OCI-LY3 (cell line): ENCODE measurements at regions not wholly inside any gene's neighbourhood (a gene's known extent, or its start where the extent isn't known, plus 50 kb on each side); places are given as distances from the start of the nearest gene placed in this dataset.

Experiments
- H2AFZ ChIP-seq: fragments of 200-600, 300-600 bp; shearing (Covaris generic); 2 replicates; pipeline ENCODE4 v1.6.0; 2014; ENCODE audit warnings: antibody characterized with exemption, low read depth, low read length
- H3K27ac ChIP-seq: fragments of 200-600, 300-600 bp; sonication (generic); 2 replicates; pipeline ENCODE4 v1.5.1; 2014; ENCODE audit warnings: mild to moderate bottlenecking, low read length, moderate library complexity, mixed read lengths
- H3K27me3 ChIP-seq: fragments of 200-600, 300-600 bp; sonication (generic); 2 replicates; pipeline ENCODE4 v1.6.1; 2014; ENCODE audit warnings: low read depth, low read length, mixed read lengths
- H3K36me3 ChIP-seq: fragments of 200-600, 300-600 bp; sonication (generic); replicated peaks from 2 replicates; pipeline ENCODE3; 2014; ENCODE audit warnings: low read depth, low read length, mixed read lengths
- H3K4me1 ChIP-seq: fragments of 300-600, 200-600 bp; sonication (generic); 2 replicates; pipeline ENCODE4 v1.6.1; 2014; ENCODE audit warnings: low read length, mixed read lengths
- H3K4me2 ChIP-seq: fragments of 200-600, 300-600 bp; sonication (generic); 2 replicates; pipeline ENCODE4 v1.6.1; 2014; ENCODE audit warnings: low read length, mixed read lengths
- H3K4me3 ChIP-seq: fragments of 300-600, 200-600 bp; sonication (generic); 2 replicates; pipeline ENCODE4 v1.5.1; 2014; ENCODE audit warnings: antibody characterized with exemption, mild to moderate bottlenecking, low read length, moderate library complexity
- H3K79me2 ChIP-seq: fragments of 300-600, 200-600 bp; shearing (Covaris generic); 2 replicates; pipeline ENCODE4 v1.6.1; 2014; ENCODE audit warnings: mild to moderate bottlenecking, low read length, mixed read lengths
- H3K9ac ChIP-seq: fragments of 300-600, 200-600 bp; shearing (Covaris generic); 2 replicates; pipeline ENCODE4 v1.6.0; 2014; ENCODE audit warnings: mild to moderate bottlenecking, low read length, moderate library complexity
- H3K9me3 ChIP-seq: fragments of 200-600, 300-600 bp; shearing (Covaris generic); 2 replicates; pipeline ENCODE4 v1.6.1; 2014; ENCODE audit warnings: low read length, mixed read lengths; ENCODE audit not compliant: insufficient read depth
- H4K20me1 ChIP-seq: fragments of 200-600, 300-600 bp; sonication (generic); 2 replicates; pipeline ENCODE4 v1.6.1; 2016; ENCODE audit warnings: low read length, mixed read lengths; ENCODE audit not compliant: insufficient read depth
- EZH2phosphoT487 ChIP-seq: fragments of 200-600 bp; shearing (Covaris generic); IDR thresholded peaks from 2 replicates; pipeline ENCODE4 v1.6.1; 2018; ENCODE audit warnings: antibody characterized with exemption, mixed run types, low read depth
- TF ChIP-seq, protein P1 (sequence below): fragments of 200-600, 300-600 bp; sonication (generic); IDR thresholded peaks from 2 replicates; pipeline ENCODE4 v1.5.1; 2014; ENCODE audit warnings: antibody characterized with exemption, low read length, low read depth

DNA sequence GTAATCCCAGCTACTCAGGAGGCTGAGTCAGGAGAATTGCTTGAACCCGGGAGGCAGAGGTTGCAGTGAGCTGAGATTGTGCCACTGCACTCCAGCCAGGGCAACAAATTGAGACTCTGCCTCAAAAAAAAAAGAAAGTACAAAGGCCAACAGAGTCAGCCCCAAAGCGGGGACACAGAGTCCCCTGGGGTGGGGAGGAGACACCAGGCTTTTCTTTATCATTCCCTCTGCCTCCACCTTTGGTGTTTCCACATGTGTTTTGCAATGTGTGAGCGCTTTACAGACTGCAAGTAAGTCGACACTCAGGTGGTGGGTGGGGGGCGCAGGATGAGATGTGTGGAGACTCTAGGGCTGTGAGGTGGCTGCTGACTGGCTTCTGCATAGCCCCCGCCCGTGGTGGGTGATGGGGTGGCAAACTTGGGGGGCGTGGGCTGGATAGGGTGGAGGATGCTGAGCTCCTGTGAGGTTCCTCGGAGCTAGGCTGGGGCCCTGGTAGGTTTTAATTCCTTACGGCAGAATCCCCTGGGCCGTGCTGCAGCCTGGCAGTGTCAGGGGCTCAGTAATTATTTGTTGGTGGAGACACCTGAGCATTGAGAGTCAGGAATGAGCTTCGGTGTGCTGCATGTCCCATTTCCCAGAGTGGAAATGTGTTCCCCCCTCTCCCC, 177.2 kb downstream of the CTTN start:
- Histone ChIP-seq H3K9ac (no peak overlapping the region), H3K9me3 (no peaks in the 10 kb centered on the region), H2AFZ (no peak overlapping the region), H3K36me3 (no peaks in the 10 kb centered on the region), H4K20me1 (no peaks in the 10 kb centered on the region; the same call in 1 of the 2 replicates), H3K27me3 (peaks cover 4% of the 10 kb centered on the region; the same call in 1 of the 2 replicates), H3K4me3 (no peak overlapping the region), H3K4me1 (no peaks in the 10 kb centered on the region), H3K4me2 (no peak overlapping the region), H3K27ac (no peak overlapping the region), H3K79me2 (no peaks in the 10 kb centered on the region)
- TF ChIP-seq, protein P1, sequence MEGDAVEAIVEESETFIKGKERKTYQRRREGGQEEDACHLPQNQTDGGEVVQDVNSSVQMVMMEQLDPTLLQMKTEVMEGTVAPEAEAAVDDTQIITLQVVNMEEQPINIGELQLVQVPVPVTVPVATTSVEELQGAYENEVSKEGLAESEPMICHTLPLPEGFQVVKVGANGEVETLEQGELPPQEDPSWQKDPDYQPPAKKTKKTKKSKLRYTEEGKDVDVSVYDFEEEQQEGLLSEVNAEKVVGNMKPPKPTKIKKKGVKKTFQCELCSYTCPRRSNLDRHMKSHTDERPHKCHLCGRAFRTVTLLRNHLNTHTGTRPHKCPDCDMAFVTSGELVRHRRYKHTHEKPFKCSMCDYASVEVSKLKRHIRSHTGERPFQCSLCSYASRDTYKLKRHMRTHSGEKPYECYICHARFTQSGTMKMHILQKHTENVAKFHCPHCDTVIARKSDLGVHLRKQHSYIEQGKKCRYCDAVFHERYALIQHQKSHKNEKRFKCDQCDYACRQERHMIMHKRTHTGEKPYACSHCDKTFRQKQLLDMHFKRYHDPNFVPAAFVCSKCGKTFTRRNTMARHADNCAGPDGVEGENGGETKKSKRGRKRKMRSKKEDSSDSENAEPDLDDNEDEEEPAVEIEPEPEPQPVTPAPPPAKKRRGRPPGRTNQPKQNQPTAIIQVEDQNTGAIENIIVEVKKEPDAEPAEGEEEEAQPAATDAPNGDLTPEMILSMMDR: no peak
- no peak for TF ChIP-seq EZH2phosphoT487

DNA sequence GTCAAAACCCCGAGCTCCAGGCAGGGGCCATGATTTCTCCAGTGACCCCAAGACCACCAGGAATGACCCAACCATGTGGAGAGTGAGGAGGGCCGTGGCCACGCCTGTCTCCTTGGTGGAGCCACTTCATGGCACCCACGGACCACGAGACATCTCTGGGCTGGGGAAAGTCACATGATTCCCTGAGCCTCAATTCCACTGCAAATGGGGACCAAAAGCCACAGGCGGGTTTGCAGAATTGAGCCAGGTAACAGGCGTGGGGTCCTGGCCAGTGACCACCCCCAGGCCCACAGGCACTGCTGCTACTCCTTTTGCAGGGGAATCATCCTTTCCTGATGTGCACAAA, 178.9 kb downstream of the CTTN start:
- H3K36me3 ChIP-seq: no peaks in the 10 kb centered on the region
- H3K9ac ChIP-seq: no peak overlapping the region
- H3K4me2 ChIP-seq: no peak overlapping the region
- H2AFZ ChIP-seq: no peak overlapping the region
- no peak overlapping the region for H3K27ac ChIP-seq
- H3K9me3 ChIP-seq: no peaks in the 10 kb centered on the region
- H3K4me3 ChIP-seq: no peak overlapping the region
- no peaks in the 10 kb centered on the region for H3K79me2 ChIP-seq
- TF ChIP-seq EZH2phosphoT487: no peak
- TF ChIP-seq, protein P1: no peak
- H3K4me1 ChIP-seq: no peaks in the 10 kb centered on the region
- no peaks in the 10 kb centered on the region; the same call in none of the 2 replicates for H4K20me1 ChIP-seq
- H3K27me3 ChIP-seq: peaks cover 4% of the 10 kb centered on the region; the same call in 1 of the 2 replicates

DNA sequence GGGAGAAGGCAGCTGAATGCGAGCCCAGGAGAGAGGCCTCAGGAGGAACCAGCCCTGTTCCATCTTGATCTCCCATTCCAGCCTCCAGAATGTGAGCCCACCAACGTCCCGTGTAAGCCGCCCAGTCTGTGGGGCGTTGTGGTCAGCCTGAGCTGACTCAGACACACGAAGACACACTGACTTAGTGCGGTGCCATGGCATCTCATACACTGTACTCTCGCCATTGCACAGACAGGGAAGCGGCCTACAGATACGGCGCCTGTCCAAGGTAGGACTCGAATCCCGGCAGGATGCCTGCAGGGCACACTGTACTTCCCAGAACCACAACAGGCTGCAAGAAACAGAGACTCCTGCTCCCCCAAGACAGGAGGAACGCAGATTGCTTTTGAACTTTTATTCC, 179.6 kb downstream of the CTTN start:
- no peak overlapping the region for H3K9ac ChIP-seq
- H3K27me3 ChIP-seq: peaks cover 4% of the 10 kb centered on the region; the same call in 1 of the 2 replicates
- H3K36me3 ChIP-seq: no peaks in the 10 kb centered on the region

DNA sequence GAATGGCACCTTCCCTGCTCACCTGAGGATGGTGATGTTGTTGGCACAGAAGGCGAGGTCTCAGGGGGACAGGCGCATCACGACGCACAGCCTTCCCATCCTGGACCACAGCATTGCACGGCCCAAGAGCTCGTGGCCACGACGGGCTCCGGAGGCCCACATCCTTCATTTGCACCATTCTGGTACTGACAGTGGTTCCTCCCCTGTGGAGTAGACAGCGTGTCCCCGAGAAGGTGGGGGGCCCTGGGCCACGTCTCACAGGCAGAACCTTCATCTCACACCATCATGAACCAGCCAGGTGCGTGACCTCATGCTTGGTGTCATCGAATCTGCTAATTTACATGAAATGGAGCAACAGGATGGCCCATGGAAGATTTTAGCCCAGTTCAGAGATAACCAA, 180.0 kb downstream of the CTTN start:
- no peaks in the 10 kb centered on the region for H3K9me3 ChIP-seq
- H2AFZ ChIP-seq: no peak overlapping the region
- H3K27me3 ChIP-seq: peaks cover 4% of the 10 kb centered on the region; the same call in 1 of the 2 replicates
- H3K27ac ChIP-seq: no peak overlapping the region
- no peaks in the 10 kb centered on the region; the same call in none of the 2 replicates for H4K20me1 ChIP-seq
- H3K4me3 ChIP-seq: no peak overlapping the region
- H3K9ac ChIP-seq: no peak overlapping the region
- no peak overlapping the region for H3K4me2 ChIP-seq
- no peaks in the 10 kb centered on the region for H3K79me2 ChIP-seq
- H3K36me3 ChIP-seq: no peaks in the 10 kb centered on the region
- H3K4me1 ChIP-seq: no peaks in the 10 kb centered on the region
- no peak for TF ChIP-seq EZH2phosphoT487
- TF ChIP-seq, protein P1: no peak

More for the DNA sequence above, 179.6 kb downstream of the CTTN start:
- Histone ChIP-seq H3K4me3 (no peak overlapping the region), H3K27ac (no peak overlapping the region), H3K4me2 (no peak overlapping the region), H2AFZ (no peak overlapping the region), H3K4me1 (no peaks in the 10 kb centered on the region), H3K9me3 (no peaks in the 10 kb centered on the region), H4K20me1 (no peaks in the 10 kb centered on the region; the same call in none of the 2 replicates), H3K79me2 (no peaks in the 10 kb centered on the region)
- TF ChIP-seq, protein P1: no peak
- TF ChIP-seq EZH2phosphoT487: no peak
